Fibroblast of lung (primary cell): ENCODE measurements at regions not wholly inside any gene's neighbourhood (a gene's known extent, or its start where the extent isn't known, plus 50 kb on each side); places are given as distances from the start of the nearest gene placed in this dataset.

Experiments
- DNase-seq, 2 donors: peaks; one replicate each; pipeline versions ENCODE4 v3.0.0 to v3.0.0-alpha.2; 2010; ENCODE audit warnings: low read depth in 2 of 2
- H2AFZ ChIP-seq: 2 replicates; pipeline ENCODE4 v1.5.1; 2012; ENCODE audit warnings: low read length, control low read depth, inconsistent platforms
- H3K27ac ChIP-seq: 2 replicates; pipeline ENCODE4 v1.5.1; 2011; ENCODE audit warnings: low read length, control low read depth; ENCODE audit not compliant: insufficient read depth
- H3K27me3 ChIP-seq: 2 replicates; pipeline ENCODE4 v1.5.1; 2011; ENCODE audit warnings: mild to moderate bottlenecking, low read length; ENCODE audit not compliant: control insufficient read depth, insufficient read depth
- H3K36me3 ChIP-seq: 2 replicates; pipeline ENCODE4 v1.5.1; 2011; ENCODE audit warnings: low read length; ENCODE audit not compliant: control insufficient read depth, insufficient read depth
- H3K4me1 ChIP-seq: 2 replicates; pipeline ENCODE4 v1.5.1; 2011; ENCODE audit warnings: low read length; ENCODE audit not compliant: control insufficient read depth, insufficient read depth; ENCODE audit errors: extremely low read depth
- H3K4me2 ChIP-seq: 2 replicates; pipeline ENCODE4 v1.5.1; 2011; ENCODE audit warnings: low read length, control low read depth; ENCODE audit not compliant: insufficient read depth; ENCODE audit errors: extremely low read depth
- H3K4me3 ChIP-seq, 4 experiments: fragments of 200-600 bp in 1 of 4; sonication (generic) in 1 of 4; replicated peaks in 1 of 4; 2 replicates each; pipeline ENCODE4 v1.5.1; 2011 to 2016; ENCODE audit warnings: low read length in 4 of 4, low read depth in 3 of 4, mild to moderate bottlenecking in 3 of 4, control low read depth in 2 of 4, inconsistent platforms in 1 of 4, mixed read lengths in 1 of 4; ENCODE audit not compliant: insufficient read depth in 1 of 4; ENCODE audit errors: control extremely low read depth in 1 of 4
- H3K79me2 ChIP-seq: 2 replicates; pipeline ENCODE4 v1.5.1; 2012; ENCODE audit warnings: mild to moderate bottlenecking, low read length, inconsistent platforms; ENCODE audit not compliant: control insufficient read depth, insufficient read depth
- H3K9ac ChIP-seq: 2 replicates; pipeline ENCODE4 v1.5.1; 2011; ENCODE audit warnings: mild to moderate bottlenecking, low read length, control low read depth; ENCODE audit not compliant: insufficient read depth
- H3K9me3 ChIP-seq: 2 replicates; pipeline ENCODE4 v1.5.1; 2012; ENCODE audit warnings: low read depth, low read length; ENCODE audit not compliant: control insufficient read depth, insufficient read depth
- H4K20me1 ChIP-seq: 2 replicates; pipeline ENCODE4 v1.5.1; 2011; ENCODE audit warnings: low read length; ENCODE audit not compliant: control insufficient read depth, insufficient read depth; ENCODE audit errors: extremely low read depth
- EZH2 ChIP-seq: IDR thresholded peaks from 2 replicates; pipeline ENCODE4 v1.5.1; 2012; ENCODE audit warnings: low read length, control low read depth, mild to moderate bottlenecking; ENCODE audit errors: missing control alignments
- TF ChIP-seq, protein P1 (sequence below), 2 donors: IDR thresholded peaks in 1 of 2; conservative IDR thresholded peaks in 1 of 2; 1 replicate in 1 of 2; 2 replicates in 1 of 2; pipeline ENCODE4 v1.5.1; 2011 to 2012; ENCODE audit warnings: low read length in 2 of 2, control low read depth in 1 of 2, inconsistent platforms in 1 of 2, low read depth in 1 of 2, mild to moderate bottlenecking in 1 of 2

DNA sequence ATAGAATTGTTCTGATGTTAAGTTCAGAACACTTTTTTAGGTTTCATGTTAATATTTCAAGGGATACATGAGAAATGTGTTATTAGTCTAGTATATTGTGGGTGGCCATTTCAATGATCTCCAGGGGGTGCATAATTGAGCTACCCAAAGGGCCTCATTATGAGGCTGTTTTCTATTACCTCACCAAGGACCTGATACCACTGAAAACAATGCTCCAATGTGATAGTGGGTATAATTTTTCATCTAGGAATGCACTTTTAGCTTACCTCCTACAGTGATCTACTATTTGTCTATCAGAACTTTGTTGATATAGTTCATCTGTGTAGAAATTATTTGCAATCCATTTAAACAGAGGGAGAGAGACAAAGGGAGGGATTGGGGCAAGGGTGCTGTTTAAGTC is 106.8 kb upstream of the HS3ST5 start:
- H3K36me3 ChIP-seq: no peaks in the 10 kb centered on the region
- no peaks in the 10 kb centered on the region for H3K27me3 ChIP-seq
- TF ChIP-seq, protein P1, sequence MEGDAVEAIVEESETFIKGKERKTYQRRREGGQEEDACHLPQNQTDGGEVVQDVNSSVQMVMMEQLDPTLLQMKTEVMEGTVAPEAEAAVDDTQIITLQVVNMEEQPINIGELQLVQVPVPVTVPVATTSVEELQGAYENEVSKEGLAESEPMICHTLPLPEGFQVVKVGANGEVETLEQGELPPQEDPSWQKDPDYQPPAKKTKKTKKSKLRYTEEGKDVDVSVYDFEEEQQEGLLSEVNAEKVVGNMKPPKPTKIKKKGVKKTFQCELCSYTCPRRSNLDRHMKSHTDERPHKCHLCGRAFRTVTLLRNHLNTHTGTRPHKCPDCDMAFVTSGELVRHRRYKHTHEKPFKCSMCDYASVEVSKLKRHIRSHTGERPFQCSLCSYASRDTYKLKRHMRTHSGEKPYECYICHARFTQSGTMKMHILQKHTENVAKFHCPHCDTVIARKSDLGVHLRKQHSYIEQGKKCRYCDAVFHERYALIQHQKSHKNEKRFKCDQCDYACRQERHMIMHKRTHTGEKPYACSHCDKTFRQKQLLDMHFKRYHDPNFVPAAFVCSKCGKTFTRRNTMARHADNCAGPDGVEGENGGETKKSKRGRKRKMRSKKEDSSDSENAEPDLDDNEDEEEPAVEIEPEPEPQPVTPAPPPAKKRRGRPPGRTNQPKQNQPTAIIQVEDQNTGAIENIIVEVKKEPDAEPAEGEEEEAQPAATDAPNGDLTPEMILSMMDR (conservative IDR thresholded peaks at IDR 0.05 in 1 of 2, IDR thresholded peaks at IDR 0.05 in 1 of 2; ENCODE audit: low read depth in 1 of 2, low read length in 2 of 2): no peak
- no peak for TF ChIP-seq EZH2

DNA sequence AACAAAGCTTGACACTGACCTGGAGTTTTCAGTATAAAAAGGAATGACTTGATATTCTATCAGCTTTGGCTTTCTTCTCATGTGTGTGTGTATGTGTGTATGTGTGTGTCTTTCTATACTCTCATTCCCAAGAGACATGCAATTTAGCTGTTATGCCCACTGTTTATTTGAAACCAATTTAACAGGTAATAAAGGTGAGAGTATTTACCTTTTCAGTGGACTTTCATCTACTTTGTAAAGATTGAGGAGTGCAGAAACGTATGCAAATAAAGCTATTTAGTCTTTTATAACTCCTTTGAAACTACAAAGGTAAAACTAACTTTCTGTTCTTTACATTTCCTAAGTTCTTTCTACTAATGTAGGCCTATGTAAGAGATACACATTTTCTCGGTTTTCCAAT is 103.5 kb upstream of the HS3ST5 start:
- no peaks in the 10 kb centered on the region for H3K4me1 ChIP-seq
- H3K9me3 ChIP-seq: no peaks in the 10 kb centered on the region
- no peaks in the 10 kb centered on the region for H3K36me3 ChIP-seq
- no peaks in the 10 kb centered on the region for H4K20me1 ChIP-seq
- H3K27ac ChIP-seq: no peak overlapping the region
- no peak overlapping the region for H2AFZ ChIP-seq
- H3K27me3 ChIP-seq: no peaks in the 10 kb centered on the region
- H3K79me2 ChIP-seq: no peaks in the 10 kb centered on the region
- no peak for DNase-seq
- no peak overlapping the region for H3K9ac ChIP-seq
- H3K4me3 ChIP-seq: no peak overlapping the region
- H3K4me2 ChIP-seq: no peak overlapping the region
- TF ChIP-seq, protein P1 (conservative IDR thresholded peaks at IDR 0.05 in 1 of 2, IDR thresholded peaks at IDR 0.05 in 1 of 2; ENCODE audit: low read depth in 1 of 2, low read length in 2 of 2): no peak
- no peak for TF ChIP-seq EZH2

More for the DNA sequence above, 106.8 kb upstream of the HS3ST5 start:
- Histone ChIP-seq H3K4me2 (no peak overlapping the region), H3K4me1 (no peaks in the 10 kb centered on the region), H3K79me2 (no peaks in the 10 kb centered on the region), H3K9ac (no peak overlapping the region), H3K27ac (no peak overlapping the region), H4K20me1 (no peaks in the 10 kb centered on the region), H3K9me3 (no peaks in the 10 kb centered on the region), H2AFZ (no peak overlapping the region), H3K4me3 (no peak overlapping the region)
- no peak for DNase-seq

GRCh38 chr6:114445846-114446245 is 103.0 kb upstream of the HS3ST5 start:
- Histone ChIP-seq H4K20me1 (no peaks in the 10 kb centered on the region), H3K4me2 (no peak overlapping the region), H3K9me3 (no peaks in the 10 kb centered on the region), H3K4me1 (no peaks in the 10 kb centered on the region), H3K27me3 (no peaks in the 10 kb centered on the region), H3K4me3 (no peak overlapping the region), H3K79me2 (no peaks in the 10 kb centered on the region), H2AFZ (no peak overlapping the region), H3K9ac (no peak overlapping the region), H3K27ac (no peak overlapping the region), H3K36me3 (no peaks in the 10 kb centered on the region)
- DNase-seq: no peak
- no peak for TF ChIP-seq EZH2
- TF ChIP-seq, protein P1 (conservative IDR thresholded peaks at IDR 0.05 in 1 of 2, IDR thresholded peaks at IDR 0.05 in 1 of 2; ENCODE audit: low read depth in 1 of 2, low read length in 2 of 2): no peak
